ENCODE measurements at regions not wholly inside any gene's neighbourhood (a gene's known extent, or its start where the extent isn't known, plus 50 kb on each side); places are given as distances from the start of the nearest gene placed in this dataset.

GRCh38 chr9:78783743-78784142, 486.8 kb downstream of the PSAT1 start:
- no peak overlapping the region for H3K4me3 ChIP-seq (ENCODE audit: low read depth, low read length)
- DNase-seq (ENCODE audit: low read depth), result no peak
- TF ChIP-seq, protein P1, sequence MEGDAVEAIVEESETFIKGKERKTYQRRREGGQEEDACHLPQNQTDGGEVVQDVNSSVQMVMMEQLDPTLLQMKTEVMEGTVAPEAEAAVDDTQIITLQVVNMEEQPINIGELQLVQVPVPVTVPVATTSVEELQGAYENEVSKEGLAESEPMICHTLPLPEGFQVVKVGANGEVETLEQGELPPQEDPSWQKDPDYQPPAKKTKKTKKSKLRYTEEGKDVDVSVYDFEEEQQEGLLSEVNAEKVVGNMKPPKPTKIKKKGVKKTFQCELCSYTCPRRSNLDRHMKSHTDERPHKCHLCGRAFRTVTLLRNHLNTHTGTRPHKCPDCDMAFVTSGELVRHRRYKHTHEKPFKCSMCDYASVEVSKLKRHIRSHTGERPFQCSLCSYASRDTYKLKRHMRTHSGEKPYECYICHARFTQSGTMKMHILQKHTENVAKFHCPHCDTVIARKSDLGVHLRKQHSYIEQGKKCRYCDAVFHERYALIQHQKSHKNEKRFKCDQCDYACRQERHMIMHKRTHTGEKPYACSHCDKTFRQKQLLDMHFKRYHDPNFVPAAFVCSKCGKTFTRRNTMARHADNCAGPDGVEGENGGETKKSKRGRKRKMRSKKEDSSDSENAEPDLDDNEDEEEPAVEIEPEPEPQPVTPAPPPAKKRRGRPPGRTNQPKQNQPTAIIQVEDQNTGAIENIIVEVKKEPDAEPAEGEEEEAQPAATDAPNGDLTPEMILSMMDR (IDR thresholded peaks at IDR 0.05; ENCODE audit: insufficient read depth, low read depth, low read length), result peak; percentile 57

DNA sequence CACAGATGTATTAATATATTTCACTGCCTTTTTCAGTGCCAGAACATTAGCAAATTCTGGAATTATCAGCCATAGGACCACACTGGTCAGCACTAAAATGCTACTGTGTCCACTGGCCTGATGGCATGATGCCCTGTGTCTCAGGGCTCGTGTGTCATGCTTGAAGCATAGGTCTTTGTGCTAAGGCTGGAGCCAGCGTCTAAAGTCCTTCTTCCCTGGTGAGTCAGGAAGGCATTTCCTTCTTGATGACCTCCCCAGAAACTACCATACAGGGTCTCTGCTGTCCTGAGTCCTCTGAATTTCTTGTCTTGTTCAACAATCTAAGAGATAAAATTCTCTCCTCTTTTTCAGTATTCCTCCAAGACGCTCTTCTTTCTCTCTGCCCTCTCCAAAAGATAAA, 489.9 kb downstream of the PSAT1 start:
- DNase-seq (ENCODE audit: low read depth), result peak; percentile 7
- H3K4me3 ChIP-seq (ENCODE audit: low read depth, low read length), result no peak overlapping the region
- TF ChIP-seq, protein P1 (IDR thresholded peaks at IDR 0.05; ENCODE audit: insufficient read depth, low read depth, low read length), result no peak

DNA sequence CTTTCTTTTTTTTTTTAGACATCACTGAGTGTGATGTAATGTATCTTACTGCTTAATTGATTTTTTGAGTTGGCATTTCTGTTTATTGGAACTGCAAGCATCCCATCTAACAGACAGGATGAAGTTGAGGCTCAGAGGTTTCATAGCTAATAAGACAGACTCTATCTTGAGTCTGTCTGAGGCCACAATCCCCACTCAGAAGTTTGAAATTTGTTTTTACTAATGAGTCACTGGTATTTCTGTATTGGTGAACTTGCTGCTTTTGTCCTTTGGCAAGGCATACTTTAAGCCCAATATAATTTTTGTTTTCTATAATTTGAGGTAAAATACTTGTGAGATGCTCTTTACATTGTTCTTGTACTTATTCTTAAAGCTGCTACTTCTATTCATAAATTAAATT, 491.2 kb downstream of the PSAT1 start:
- H3K4me3 ChIP-seq (ENCODE audit: low read depth, low read length), result no peak overlapping the region
- TF ChIP-seq, protein P1 (IDR thresholded peaks at IDR 0.05; ENCODE audit: insufficient read depth, low read depth, low read length), result no peak
- DNase-seq (ENCODE audit: low read depth), result peak; percentile 4

GRCh38 chr9:78791779-78792178, 494.9 kb downstream of the PSAT1 start:
- DNase-seq (ENCODE audit: low read depth), result peak; percentile 2
- H3K4me3 ChIP-seq (ENCODE audit: low read depth, low read length), result no peak overlapping the region
- TF ChIP-seq, protein P1 (IDR thresholded peaks at IDR 0.05; ENCODE audit: insufficient read depth, low read depth, low read length), result no peak

DNA sequence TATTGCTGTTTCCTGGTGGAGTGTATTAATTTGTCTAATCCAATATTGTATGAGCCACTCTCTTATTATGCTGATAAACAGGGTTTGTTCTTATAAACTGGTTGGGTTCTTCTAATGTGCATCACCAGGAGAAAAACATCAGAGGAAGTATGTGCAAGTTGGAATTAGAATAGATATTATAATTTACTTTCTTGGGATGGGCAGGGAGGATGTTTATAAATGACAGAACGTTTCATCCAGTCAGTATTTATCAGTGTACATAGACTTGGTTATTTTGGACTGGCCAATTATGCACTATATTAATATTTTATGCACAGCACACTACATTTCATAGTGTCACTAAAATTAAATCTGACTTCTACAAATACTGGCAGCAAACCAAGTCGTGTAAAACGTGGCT, 495.8 kb downstream of the PSAT1 start:
- TF ChIP-seq, protein P1 (IDR thresholded peaks at IDR 0.05; ENCODE audit: insufficient read depth, low read depth, low read length), result no peak
- no peak overlapping the region for H3K4me3 ChIP-seq (ENCODE audit: low read depth, low read length)
- DNase-seq (ENCODE audit: low read depth), result no peak

DNA sequence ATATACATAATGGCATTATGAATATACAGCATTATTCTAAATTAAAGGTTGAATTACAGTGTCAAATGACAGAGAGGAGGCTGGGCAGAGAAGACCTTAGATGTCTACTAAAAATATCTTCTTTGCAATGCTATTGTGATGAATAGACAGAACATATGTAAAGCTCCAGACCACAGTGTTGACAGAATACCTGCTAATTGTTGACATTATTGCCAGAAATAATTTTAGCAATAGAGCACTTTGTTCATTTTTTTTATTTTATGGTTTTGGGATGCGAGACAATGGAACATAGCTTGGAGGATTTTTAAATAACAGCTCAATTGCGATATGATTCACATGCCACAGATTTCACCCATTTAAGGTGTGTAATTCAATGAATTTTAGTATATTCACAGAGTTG, 508.8 kb downstream of the PSAT1 start:
- no peak overlapping the region for H3K4me3 ChIP-seq (ENCODE audit: low read depth, low read length)
- TF ChIP-seq, protein P1 (IDR thresholded peaks at IDR 0.05; ENCODE audit: insufficient read depth, low read depth, low read length), result no peak
- DNase-seq (ENCODE audit: low read depth), result no peak

DNA sequence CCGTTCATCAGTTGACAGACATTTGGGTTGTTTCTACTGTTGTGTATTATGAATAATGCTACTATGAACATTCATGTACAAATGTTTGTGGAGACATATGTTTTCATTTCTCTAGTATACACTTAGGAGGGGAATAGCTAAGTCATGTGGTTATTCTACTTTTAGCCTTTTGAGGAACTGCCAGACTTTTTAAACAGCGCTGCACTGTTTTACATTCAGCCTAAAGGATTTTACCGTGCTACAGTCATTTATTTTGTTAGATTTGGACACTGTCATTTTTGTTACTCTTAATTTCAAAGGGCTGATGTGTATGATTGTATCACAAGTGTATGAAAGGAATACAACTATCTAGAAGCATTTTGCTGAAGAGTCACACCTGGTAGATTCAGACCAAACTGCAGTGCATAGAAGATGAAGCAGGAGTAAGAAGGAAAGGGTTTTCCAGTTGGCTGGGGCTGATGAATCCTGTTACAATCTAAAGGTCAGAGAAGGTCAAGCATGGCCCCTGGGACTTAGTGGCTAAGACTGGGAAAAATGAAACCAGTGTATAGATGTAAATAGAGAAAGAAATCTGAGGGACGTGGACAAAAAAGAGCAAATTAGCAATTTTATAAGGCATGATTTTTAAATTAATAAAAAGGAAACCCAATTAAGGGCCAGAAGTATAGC, 509.7 kb downstream of the PSAT1 start:
- TF ChIP-seq, protein P1 (IDR thresholded peaks at IDR 0.05; ENCODE audit: insufficient read depth, low read depth, low read length), result no peak
- no peak for DNase-seq (ENCODE audit: low read depth)
- no peak overlapping the region for H3K4me3 ChIP-seq (ENCODE audit: low read depth, low read length)

Measured in fibroblast of villous mesenchyme (primary cell).